ENCODE measurements at regions not wholly inside any gene's neighbourhood (a gene's known extent, or its start where the extent isn't known, plus 50 kb on each side); places are given as distances from the start of the nearest gene placed in this dataset.
A peak's percentile ranks its signal among the peaks of the same experiment; 100 is the strongest.

DNA sequence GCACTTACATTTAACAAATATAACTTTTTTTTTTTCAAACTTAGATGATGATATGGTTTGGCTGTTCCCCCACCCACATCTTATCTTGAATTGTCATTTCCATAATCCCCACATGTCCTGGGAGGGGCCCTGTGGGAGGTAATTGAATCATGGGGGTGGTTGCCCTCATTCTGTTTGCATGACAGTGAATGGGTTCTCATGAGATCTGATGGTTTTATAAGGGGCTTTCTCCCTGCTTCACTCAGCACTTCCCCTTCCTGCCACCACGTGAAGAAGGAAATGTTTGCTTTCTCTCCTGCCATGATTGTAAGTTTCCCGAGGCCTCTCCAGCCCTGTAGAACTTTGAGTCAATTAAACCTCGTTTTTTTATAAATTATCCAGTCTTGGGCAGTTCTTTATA, 432.6 kb downstream of the AMY1C start:
- Histone ChIP-seq H3K4me1 (ENCODE audit: control insufficient read depth, insufficient read depth, low read depth, low read length) (no peaks in the 10 kb centered on the region), H2BK12ac (ENCODE audit: low read length in 2 of 2) (no peak overlapping the region), H3K4me3 (ENCODE audit: insufficient read depth in 1 of 2, low read depth in 1 of 2, low read length in 2 of 2) (no peak overlapping the region), H3K79me1 (replicated peaks; ENCODE audit: low read length, poor library complexity, severe bottlenecking) (no peaks in the 10 kb centered on the region), H2BK5ac (ENCODE audit: low read depth, low read length, poor library complexity, severe bottlenecking) (no peak overlapping the region), H2BK15ac (ENCODE audit: low read depth, poor library complexity, severe bottlenecking) (no peak overlapping the region), H2BK120ac (ENCODE audit: low read depth, low read length) (no peak overlapping the region), H2AK5ac (ENCODE audit: low read length, severe bottlenecking) (no peak overlapping the region), H4K8ac (ENCODE audit: low read length) (no peak overlapping the region), H3K18ac (ENCODE audit: low read depth in 1 of 2, low read length in 2 of 2) (no peak overlapping the region), H3K9ac (ENCODE audit: low read length) (no peak overlapping the region), H3K14ac (ENCODE audit: low read length in 2 of 2) (no peak overlapping the region), H3K4ac (ENCODE audit: low read depth in 1 of 2, low read length in 2 of 2) (no peak overlapping the region), H3K36me3 (ENCODE audit: control insufficient read depth in 1 of 2, insufficient read depth in 2 of 2, low read depth in 1 of 2, low read length in 2 of 2) (no peaks in the 10 kb centered on the region), H2AFZ (ENCODE audit: low read depth, low read length) (no peak overlapping the region), H3K23ac (ENCODE audit: low read length in 2 of 2) (no peak overlapping the region), H3K27me3 (ENCODE audit: control insufficient read depth in 1 of 2, insufficient read depth in 1 of 2, low read length in 2 of 2) (no peaks in the 10 kb centered on the region), H3K4me2 (ENCODE audit: low read length, poor library complexity, severe bottlenecking) (no peak overlapping the region), H3K27ac (ENCODE audit: low read length, poor library complexity, severe bottlenecking) (no peak overlapping the region), H4K91ac (ENCODE audit: low read length) (no peak overlapping the region), H3K9me3 (ENCODE audit: control insufficient read depth, low read length) (peaks cover 5% of the 10 kb centered on the region)
- no peak for DNase-seq
- 18% methylated on average over 1 of the region's 3 CpGs for WGBS

DNA sequence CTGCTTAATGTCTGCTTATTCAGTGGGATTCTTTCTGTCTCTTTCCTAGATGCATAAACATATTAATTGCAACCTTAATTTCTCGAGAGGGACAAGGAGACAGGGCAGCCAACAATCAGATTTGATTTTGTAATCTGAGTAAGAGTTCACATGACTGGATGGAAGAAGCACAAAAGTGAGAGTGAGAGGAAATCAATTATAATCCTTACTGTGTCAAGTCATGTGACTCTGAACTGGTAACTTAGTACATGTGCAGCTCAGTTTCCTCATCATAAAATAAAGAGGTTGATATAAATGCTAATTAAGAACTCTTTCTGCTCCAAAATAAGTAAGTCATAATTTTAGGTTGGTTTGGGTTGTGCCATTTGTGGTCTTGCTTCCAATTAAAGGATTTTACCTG, 439.5 kb downstream of the AMY1C start:
- Histone ChIP-seq H4K91ac (ENCODE audit: low read length) (no peak overlapping the region), H3K4ac (ENCODE audit: low read depth in 1 of 2, low read length in 2 of 2) (no peak overlapping the region), H2BK120ac (ENCODE audit: low read depth, low read length) (no peak overlapping the region), H3K79me1 (replicated peaks; ENCODE audit: low read length, poor library complexity, severe bottlenecking) (no peaks in the 10 kb centered on the region), H3K4me1 (ENCODE audit: control insufficient read depth, insufficient read depth, low read depth, low read length) (no peaks in the 10 kb centered on the region), H2AK5ac (ENCODE audit: low read length, severe bottlenecking) (no peak overlapping the region), H2BK15ac (ENCODE audit: low read depth, poor library complexity, severe bottlenecking) (no peak overlapping the region), H4K8ac (ENCODE audit: low read length) (no peak overlapping the region), H3K9ac (ENCODE audit: low read length) (no peak overlapping the region), H2BK12ac (ENCODE audit: low read length in 2 of 2) (no peak overlapping the region), H3K27me3 (ENCODE audit: control insufficient read depth in 1 of 2, insufficient read depth in 1 of 2, low read length in 2 of 2) (no peaks in the 10 kb centered on the region), H2BK5ac (ENCODE audit: low read depth, low read length, poor library complexity, severe bottlenecking) (no peak overlapping the region), H3K4me2 (ENCODE audit: low read length, poor library complexity, severe bottlenecking) (no peak overlapping the region), H3K27ac (ENCODE audit: low read length, poor library complexity, severe bottlenecking) (no peak overlapping the region), H3K14ac (ENCODE audit: low read length in 2 of 2) (no peak overlapping the region), H3K18ac (ENCODE audit: low read depth in 1 of 2, low read length in 2 of 2) (no peak overlapping the region), H3K9me3 (ENCODE audit: control insufficient read depth, low read length) (peaks cover 14% of the 10 kb centered on the region), H3K36me3 (ENCODE audit: control insufficient read depth in 1 of 2, insufficient read depth in 2 of 2, low read depth in 1 of 2, low read length in 2 of 2) (no peaks in the 10 kb centered on the region), H3K23ac (ENCODE audit: low read length in 2 of 2) (no peak overlapping the region), H3K4me3 (ENCODE audit: insufficient read depth in 1 of 2, low read depth in 1 of 2, low read length in 2 of 2) (no peak overlapping the region), H2AFZ (ENCODE audit: low read depth, low read length) (no peak overlapping the region)
- no peak for DNase-seq
- WGBS: 50% methylated on average over 1 of the region's 1 CpG

DNA sequence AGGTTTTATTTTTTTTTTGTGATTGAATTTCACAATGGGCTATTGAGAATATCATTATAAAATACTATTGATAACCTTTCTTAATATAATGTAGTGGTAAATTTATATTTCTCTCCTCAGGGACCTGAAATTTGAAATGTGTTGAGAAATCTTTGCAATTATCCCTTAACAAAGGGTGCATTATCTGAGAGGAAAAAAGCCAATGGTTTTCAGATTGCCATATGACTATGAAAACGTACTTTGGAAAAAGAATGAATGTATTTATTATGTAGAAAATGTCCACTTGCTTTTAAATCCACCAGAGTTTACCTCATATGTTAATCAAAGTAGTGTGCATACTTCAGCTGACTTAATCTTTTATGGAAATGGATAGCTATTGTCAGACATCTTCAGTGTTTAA, 441.1 kb downstream of the AMY1C start:
- no peak overlapping the region for H3K27ac ChIP-seq (ENCODE audit: low read length, poor library complexity, severe bottlenecking)
- 80% methylated on average over 1 of the region's 1 CpG for WGBS
- no peak overlapping the region for H2AK5ac ChIP-seq (ENCODE audit: low read length, severe bottlenecking)
- no peak overlapping the region for H2BK5ac ChIP-seq (ENCODE audit: low read depth, low read length, poor library complexity, severe bottlenecking)
- no peak overlapping the region for H2AFZ ChIP-seq (ENCODE audit: low read depth, low read length)
- H2BK120ac ChIP-seq (ENCODE audit: low read depth, low read length): no peak overlapping the region
- no peak overlapping the region for H3K4me2 ChIP-seq (ENCODE audit: low read length, poor library complexity, severe bottlenecking)
- H3K36me3 ChIP-seq (ENCODE audit: control insufficient read depth in 1 of 2, insufficient read depth in 2 of 2, low read depth in 1 of 2, low read length in 2 of 2): no peaks in the 10 kb centered on the region
- H3K18ac ChIP-seq (ENCODE audit: low read depth in 1 of 2, low read length in 2 of 2): no peak overlapping the region
- no peak overlapping the region for H3K9ac ChIP-seq (ENCODE audit: low read length)
- no peak overlapping the region for H2BK15ac ChIP-seq (ENCODE audit: low read depth, poor library complexity, severe bottlenecking)
- no peaks in the 10 kb centered on the region for H3K4me1 ChIP-seq (ENCODE audit: control insufficient read depth, insufficient read depth, low read depth, low read length)
- H3K9me3 ChIP-seq (ENCODE audit: control insufficient read depth, low read length): peaks cover 12% of the 10 kb centered on the region
- no peak overlapping the region for H3K4me3 ChIP-seq (ENCODE audit: insufficient read depth in 1 of 2, low read depth in 1 of 2, low read length in 2 of 2)
- H3K23ac ChIP-seq (ENCODE audit: low read length in 2 of 2): no peak overlapping the region
- DNase-seq: no peak
- H3K79me1 ChIP-seq (replicated peaks; ENCODE audit: low read length, poor library complexity, severe bottlenecking): no peaks in the 10 kb centered on the region
- H3K4ac ChIP-seq (ENCODE audit: low read depth in 1 of 2, low read length in 2 of 2): no peak overlapping the region
- no peak overlapping the region for H4K8ac ChIP-seq (ENCODE audit: low read length)
- H4K91ac ChIP-seq (ENCODE audit: low read length): no peak overlapping the region
- no peak overlapping the region for H3K14ac ChIP-seq (ENCODE audit: low read length in 2 of 2)
- no peak overlapping the region for H2BK12ac ChIP-seq (ENCODE audit: low read length in 2 of 2)
- no peaks in the 10 kb centered on the region for H3K27me3 ChIP-seq (ENCODE audit: control insufficient read depth in 1 of 2, insufficient read depth in 1 of 2, low read length in 2 of 2)

DNA sequence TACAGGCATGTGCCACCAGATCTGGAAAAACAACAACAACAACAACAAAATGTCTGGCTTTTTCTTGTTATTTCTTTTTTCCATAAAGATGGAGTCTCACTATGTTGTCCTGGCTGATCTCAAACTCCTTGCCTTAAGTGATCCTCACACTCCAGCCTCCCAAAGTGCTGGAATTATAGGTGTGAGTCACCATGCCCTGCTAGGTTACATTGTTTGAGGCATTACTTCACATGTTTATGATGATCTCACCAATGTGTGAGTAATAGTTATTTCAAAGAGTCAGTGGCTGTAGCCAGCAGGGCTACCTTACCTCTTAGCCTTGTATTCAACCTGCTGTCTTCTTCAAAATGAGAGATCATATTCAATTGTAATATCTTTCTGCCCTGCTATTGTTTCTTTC, 445.7 kb downstream of the AMY1C start:
- Histone ChIP-seq H3K4ac (ENCODE audit: low read depth in 1 of 2, low read length in 2 of 2) (no peak overlapping the region), H4K91ac (ENCODE audit: low read length) (no peak overlapping the region), H3K27me3 (ENCODE audit: control insufficient read depth in 1 of 2, insufficient read depth in 1 of 2, low read length in 2 of 2) (no peaks in the 10 kb centered on the region), H2AK5ac (ENCODE audit: low read length, severe bottlenecking) (no peak overlapping the region), H3K27ac (ENCODE audit: low read length, poor library complexity, severe bottlenecking) (no peak overlapping the region), H3K36me3 (ENCODE audit: control insufficient read depth in 1 of 2, insufficient read depth in 2 of 2, low read depth in 1 of 2, low read length in 2 of 2) (no peaks in the 10 kb centered on the region), H3K9me3 (ENCODE audit: control insufficient read depth, low read length) (peaks cover 15% of the 10 kb centered on the region), H3K23ac (ENCODE audit: low read length in 2 of 2) (no peak overlapping the region), H2BK120ac (ENCODE audit: low read depth, low read length) (no peak overlapping the region), H2BK12ac (ENCODE audit: low read length in 2 of 2) (no peak overlapping the region), H2AFZ (ENCODE audit: low read depth, low read length) (no peak overlapping the region), H4K8ac (ENCODE audit: low read length) (no peak overlapping the region), H2BK5ac (ENCODE audit: low read depth, low read length, poor library complexity, severe bottlenecking) (no peak overlapping the region), H2BK15ac (ENCODE audit: low read depth, poor library complexity, severe bottlenecking) (no peak overlapping the region), H3K18ac (ENCODE audit: low read depth in 1 of 2, low read length in 2 of 2) (no peak overlapping the region), H3K4me3 (ENCODE audit: insufficient read depth in 1 of 2, low read depth in 1 of 2, low read length in 2 of 2) (no peak overlapping the region), H3K79me1 (replicated peaks; ENCODE audit: low read length, poor library complexity, severe bottlenecking) (no peaks in the 10 kb centered on the region), H3K9ac (ENCODE audit: low read length) (no peak overlapping the region), H3K14ac (ENCODE audit: low read length in 2 of 2) (no peak overlapping the region), H3K4me1 (ENCODE audit: control insufficient read depth, insufficient read depth, low read depth, low read length) (no peaks in the 10 kb centered on the region), H3K4me2 (ENCODE audit: low read length, poor library complexity, severe bottlenecking) (no peak overlapping the region)
- peak; percentile 12 for DNase-seq
